AG04450 (cell line): ENCODE measurements at regions not wholly inside any gene's neighbourhood (a gene's known extent, or its start where the extent isn't known, plus 50 kb on each side); places are given as distances from the start of the nearest gene placed in this dataset.

ENCODE experiments used
- CTCF ChIA-PET: fragments of 300-600, 350-600 bp; formaldehyde crosslinking; extraction: SDS; loops from one replicate; lab custom pipeline; 2022; ENCODE audit warnings: antibody characterized with exemption, inconsistent platforms; lab: Charles Lee
- POLR2A ChIA-PET: fragments of 350-600 bp; formaldehyde crosslinking; extraction: SDS; loops from one replicate; lab custom pipeline; 2021; ENCODE audit warnings: antibody characterized with exemption, inconsistent platforms; lab: Yijun Ruan, JAX
- DNase-seq: peaks from one replicate; pipeline ENCODE4 v3.0.0-alpha.2; 2011; ENCODE audit warnings: low read depth, low spot score
- H3K27ac ChIP-seq: one replicate; pipeline ENCODE4 v1.5.1; 2012; ENCODE audit warnings: low read depth, low read length, control low read depth
- H3K27me3 ChIP-seq: one replicate; pipeline ENCODE4 v1.6.0; 2012; ENCODE audit warnings: low read length; ENCODE audit not compliant: control insufficient read depth, insufficient read depth
- H3K4me3 ChIP-seq: 2 replicates; pipeline ENCODE4 v1.5.1; 2011; ENCODE audit warnings: mild to moderate bottlenecking, low read depth, low read length, control low read depth
- H3K9me3 ChIP-seq: 2 replicates; pipeline ENCODE4 v1.5.1; 2012; ENCODE audit warnings: low read length; ENCODE audit not compliant: control insufficient read depth, insufficient read depth
- TF ChIP-seq, protein P1 (sequence below): IDR thresholded peaks from 2 replicates; pipeline ENCODE4 v1.5.1; 2011; ENCODE audit warnings: low read depth, low read length, control low read depth, inconsistent platforms

DNA sequence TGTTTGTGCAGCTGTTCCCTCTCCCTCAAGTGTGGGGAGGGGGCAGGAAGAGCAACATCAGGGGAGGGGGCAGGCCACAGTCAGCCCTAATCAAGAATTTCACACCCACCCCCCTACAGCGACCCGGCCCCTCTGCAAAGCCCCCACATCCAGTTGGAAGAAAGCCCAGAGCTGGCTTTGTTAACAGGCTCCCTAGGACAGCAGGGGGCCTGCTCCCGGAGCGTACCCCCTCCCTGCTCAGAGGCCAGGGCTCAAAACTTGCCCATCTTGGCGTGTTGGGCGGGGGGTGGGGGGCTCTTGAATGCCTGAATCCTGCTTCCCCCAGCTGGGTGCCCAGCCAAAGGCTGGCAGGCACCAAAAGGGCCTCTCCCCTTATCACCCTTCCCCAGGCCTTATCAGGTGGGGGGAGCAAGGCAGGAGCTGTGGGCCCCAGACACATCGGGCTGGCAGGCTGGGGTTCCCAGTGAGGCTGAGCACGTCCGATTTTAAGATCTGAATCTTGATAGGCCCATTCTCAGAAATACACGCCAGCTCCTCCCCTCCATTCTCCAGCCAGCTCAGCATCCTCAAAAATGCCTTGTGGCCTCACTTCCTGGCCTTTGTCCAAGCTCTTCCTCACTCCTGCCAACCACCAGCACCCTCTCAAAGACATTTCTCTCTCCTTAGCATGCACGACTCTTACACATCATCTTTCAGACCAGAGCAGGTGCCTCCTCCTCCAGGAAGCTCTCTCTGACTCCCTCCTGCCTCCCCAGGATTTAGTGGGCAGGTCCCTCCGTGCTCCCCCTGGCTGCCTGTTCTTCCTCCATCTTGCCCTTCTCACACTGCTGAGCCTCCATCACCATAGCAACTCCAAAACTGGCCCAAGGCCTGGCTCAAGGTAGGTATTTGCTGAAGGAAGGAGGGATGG is 384.8 kb downstream of the MN1 start:
- DNase-seq: peak; percentile 68
- peaks cover 27% of the 10 kb centered on the region for H3K27me3 ChIP-seq
- no peak overlapping the region for H3K4me3 ChIP-seq
- no peak overlapping the region for H3K27ac ChIP-seq
- ChIA-PET POLR2A (no interaction called here), CTCF (interaction anchor here (0.6 to 4.6 kb wide), 4 partner anchors 12 to 398 kb away, joined by 3 to 28 read pairs (median 3); no protein-coding TSS in a partner anchor)
- no peaks in the 10 kb centered on the region for H3K9me3 ChIP-seq
- TF ChIP-seq, protein P1, sequence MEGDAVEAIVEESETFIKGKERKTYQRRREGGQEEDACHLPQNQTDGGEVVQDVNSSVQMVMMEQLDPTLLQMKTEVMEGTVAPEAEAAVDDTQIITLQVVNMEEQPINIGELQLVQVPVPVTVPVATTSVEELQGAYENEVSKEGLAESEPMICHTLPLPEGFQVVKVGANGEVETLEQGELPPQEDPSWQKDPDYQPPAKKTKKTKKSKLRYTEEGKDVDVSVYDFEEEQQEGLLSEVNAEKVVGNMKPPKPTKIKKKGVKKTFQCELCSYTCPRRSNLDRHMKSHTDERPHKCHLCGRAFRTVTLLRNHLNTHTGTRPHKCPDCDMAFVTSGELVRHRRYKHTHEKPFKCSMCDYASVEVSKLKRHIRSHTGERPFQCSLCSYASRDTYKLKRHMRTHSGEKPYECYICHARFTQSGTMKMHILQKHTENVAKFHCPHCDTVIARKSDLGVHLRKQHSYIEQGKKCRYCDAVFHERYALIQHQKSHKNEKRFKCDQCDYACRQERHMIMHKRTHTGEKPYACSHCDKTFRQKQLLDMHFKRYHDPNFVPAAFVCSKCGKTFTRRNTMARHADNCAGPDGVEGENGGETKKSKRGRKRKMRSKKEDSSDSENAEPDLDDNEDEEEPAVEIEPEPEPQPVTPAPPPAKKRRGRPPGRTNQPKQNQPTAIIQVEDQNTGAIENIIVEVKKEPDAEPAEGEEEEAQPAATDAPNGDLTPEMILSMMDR: peak; percentile 21

DNA sequence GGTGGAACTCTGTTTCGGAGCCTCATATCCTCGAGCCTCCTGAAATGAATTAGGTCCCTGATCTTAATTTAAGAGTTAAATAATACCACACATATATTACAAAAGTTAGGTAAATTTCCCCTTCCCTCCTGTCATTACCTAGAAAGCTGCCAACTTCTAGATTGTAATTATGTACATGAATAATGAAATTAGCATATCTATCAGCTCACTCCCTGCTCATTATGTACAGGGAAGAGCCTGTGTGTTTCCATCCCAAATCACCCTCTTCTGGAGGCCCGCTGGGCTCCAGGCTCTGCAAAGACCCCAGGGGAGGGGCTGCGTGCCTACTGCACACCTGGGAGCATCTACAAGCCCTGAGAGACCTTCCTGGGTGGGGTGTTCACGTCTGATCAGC is 384.1 kb downstream of the MN1 start:
- Histone ChIP-seq H3K27me3 (peaks cover 24% of the 10 kb centered on the region), H3K27ac (no peak overlapping the region), H3K9me3 (no peaks in the 10 kb centered on the region), H3K4me3 (no peak overlapping the region)
- ChIA-PET POLR2A (no interaction called here), CTCF (interaction anchor here (0.6 to 4.6 kb wide), 3 partner anchors 12 to 655 kb away, joined by 3 to 28 read pairs (median 6); no protein-coding TSS in a partner anchor)
- TF ChIP-seq, protein P1: no peak
- DNase-seq: no peak

DNA sequence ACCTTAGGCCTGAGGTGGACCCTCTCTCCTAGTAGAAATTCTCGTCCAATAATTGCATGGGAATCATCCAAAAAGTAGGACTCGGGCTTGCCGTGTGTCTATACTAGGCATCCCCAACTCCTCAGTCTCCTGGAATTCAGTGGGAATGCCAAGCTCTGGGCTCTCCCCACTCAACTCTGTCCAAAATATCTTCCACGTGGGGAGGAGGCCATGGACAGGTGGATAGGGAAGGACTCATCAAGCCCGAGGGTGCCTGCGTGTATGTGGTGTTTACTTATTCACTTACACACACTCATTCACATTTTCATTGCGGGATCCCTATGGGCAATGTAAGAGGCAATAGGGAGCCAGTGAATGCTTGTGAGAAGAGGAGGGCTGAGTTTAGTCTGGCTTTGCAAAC is 383.3 kb downstream of the MN1 start:
- TF ChIP-seq, protein P1: no peak
- Histone ChIP-seq H3K9me3 (no peaks in the 10 kb centered on the region), H3K27ac (no peak overlapping the region), H3K4me3 (no peak overlapping the region), H3K27me3 (peaks cover 19% of the 10 kb centered on the region)
- ChIA-PET CTCF (interaction anchor here (1.1 to 1.5 kb wide), 2 partner anchors 12 to 14 kb away, joined by 5 to 6 read pairs; no protein-coding TSS in a partner anchor), POLR2A (interaction anchor here (1.1 kb wide), 1 partner anchor 43 kb away, joined by 3 read pairs; no protein-coding TSS in a partner anchor)
- no peak for DNase-seq

DNA sequence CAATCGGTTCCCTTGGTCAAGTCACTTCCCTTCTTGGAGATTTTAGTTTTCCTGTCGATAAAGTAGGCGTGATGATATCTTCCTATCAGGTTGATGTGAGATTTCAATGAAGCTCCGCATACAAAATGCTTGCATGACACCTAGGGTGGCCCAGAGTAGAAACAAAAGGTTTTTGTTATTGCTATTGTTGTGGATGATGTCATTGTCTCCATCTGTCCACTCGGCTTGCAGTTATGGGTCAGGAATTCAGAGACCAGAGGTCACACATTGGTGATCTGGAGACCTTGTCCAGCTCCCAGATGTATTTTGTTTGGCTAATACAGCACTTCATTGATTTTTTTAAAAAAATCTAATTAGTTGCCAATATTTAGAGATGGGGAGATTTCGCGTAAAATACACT is 382.1 kb downstream of the MN1 start:
- ChIA-PET CTCF (interaction anchor here (0.9 to 1.5 kb wide), 4 partner anchors 13 to 462 kb away, joined by 3 to 6 read pairs (median 4); no protein-coding TSS in a partner anchor), POLR2A (interaction anchor here (1.1 kb wide), 1 partner anchor 42 kb away, joined by 3 read pairs; no protein-coding TSS in a partner anchor)
- Histone ChIP-seq H3K27ac (no peak overlapping the region), H3K4me3 (no peak overlapping the region), H3K9me3 (no peaks in the 10 kb centered on the region; the same call in 1 of the 2 replicates), H3K27me3 (peaks cover 8% of the 10 kb centered on the region)
- no peak for DNase-seq
- TF ChIP-seq, protein P1: no peak
